ENCODE measurements at regions not wholly inside any gene's neighbourhood (a gene's known extent, or its start where the extent isn't known, plus 50 kb on each side); places are given as distances from the start of the nearest gene placed in this dataset.

DNA sequence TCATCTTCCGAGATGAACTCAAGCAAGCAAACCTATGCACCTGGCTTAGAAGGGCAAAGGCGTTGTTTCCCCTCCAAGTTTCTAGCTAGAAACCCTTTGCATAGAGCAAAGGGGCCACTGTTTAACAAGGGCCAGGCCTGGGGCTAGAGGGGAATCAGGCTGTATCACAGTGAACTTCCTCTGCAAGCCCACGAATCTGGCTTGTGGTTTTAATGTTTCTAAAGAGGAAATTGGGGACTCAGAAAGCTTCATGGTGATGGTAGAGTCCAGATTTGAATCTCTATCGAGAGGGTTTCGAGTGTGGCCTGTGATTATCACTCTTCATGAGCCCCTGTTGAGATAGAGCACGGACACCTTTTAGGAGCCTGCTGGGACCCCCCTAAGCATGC is 189.9 kb downstream of the VRK1 start:
- TF ChIP-seq CTCF (conservative IDR thresholded peaks at IDR 0.05) (no peak), ZFX (IDR thresholded peaks at IDR 0.05) (no peak)
